PC-9 (cell line): ENCODE measurements at regions not wholly inside any gene's neighbourhood (a gene's known extent, or its start where the extent isn't known, plus 50 kb on each side); places are given as distances from the start of the nearest gene placed in this dataset.

Experiments used
- BruUV-seq: library from RNA; stranded (reverse); fragments of 400-500 nt; replicated peaks from 2 replicates; lab custom pipeline; 2021; lab: Mats Ljungman, UMichigan
- CTCF ChIA-PET: fragments of 300-600 bp; sonication (Branson Sonifier 250); formaldehyde crosslinking; loops from one replicate; lab custom pipeline; 2022; ENCODE audit warnings: antibody characterized with exemption; lab: Charles Lee
- POLR2A ChIA-PET: fragments of 300-600 bp; sonication (Branson Sonifier 250); formaldehyde crosslinking; loops from one replicate; lab custom pipeline; 2022; ENCODE audit warnings: antibody characterized with exemption; ENCODE audit not compliant: unreplicated experiment; lab: Charles Lee
- DNase-seq, 2 experiments: peaks; one replicate each; pipeline versions ENCODE4 v3.0.0 to v3.0.0-alpha.2; 2015 to 2022; ENCODE audit warnings: mixed read lengths in 1 of 2
- H2AFZ ChIP-seq: fragments of 200-600 bp; sonication (generic); 2 replicates; pipeline ENCODE4 v1.8.1; 2017; ENCODE audit warnings: antibody characterized with exemption
- H3F3A ChIP-seq: fragments of 200-600 bp; sonication (generic); 2 replicates; pipeline ENCODE4 v1.8.1; 2017; ENCODE audit warnings: antibody characterized with exemption, mild to moderate bottlenecking, low read depth; ENCODE audit not compliant: insufficient read depth
- H3K27ac ChIP-seq: fragments of 200-600 bp; sonication (generic); 2 replicates; pipeline ENCODE4 v1.6.1; 2016; ENCODE audit warnings: mixed run types
- H3K27me3 ChIP-seq: fragments of 200-600 bp; sonication (generic); 2 replicates; pipeline ENCODE4 v1.6.1; 2016; ENCODE audit warnings: low read depth, mixed run types; ENCODE audit not compliant: insufficient read depth
- H3K36me3 ChIP-seq: fragments of 200-600 bp; sonication (generic); 2 replicates; pipeline ENCODE4 v1.6.1; 2016; ENCODE audit warnings: low read depth, mixed run types
- H3K4me1 ChIP-seq: fragments of 200-600 bp; sonication (generic); replicated peaks from 2 replicates; pipeline ENCODE4 v1.6.1; 2016; ENCODE audit warnings: mixed run types; ENCODE audit not compliant: insufficient read depth
- H3K4me2 ChIP-seq: fragments of 200-600 bp; sonication (generic); 2 replicates; pipeline ENCODE4 v1.6.1; 2017; ENCODE audit warnings: mixed run types
- H3K4me3 ChIP-seq: fragments of 200-600 bp; sonication (generic); 2 replicates; pipeline ENCODE4 v1.6.1; 2016; ENCODE audit warnings: mixed run types
- H3K79me2 ChIP-seq: fragments of 200-600 bp; sonication (generic); 2 replicates; pipeline ENCODE4 v1.6.1; 2017; ENCODE audit warnings: low read depth, mixed run types
- H3K9me2 ChIP-seq: fragments of 200-600 bp; sonication (generic); 2 replicates; pipeline ENCODE4 v1.8.1; 2017; ENCODE audit warnings: mild to moderate bottlenecking; ENCODE audit not compliant: insufficient read depth
- H3K9me3 ChIP-seq: fragments of 200-600 bp; sonication (generic); 2 replicates; pipeline ENCODE4 v1.8.1; 2016; ENCODE audit warnings: low read depth; ENCODE audit not compliant: insufficient read depth
- H4K20me1 ChIP-seq: fragments of 200-600 bp; sonication (generic); 2 replicates; pipeline ENCODE4 v1.8.1; 2017; ENCODE audit not compliant: insufficient read depth
- EZH2 ChIP-seq: fragments of 200-600 bp; sonication (generic); IDR thresholded peaks from 2 replicates; pipeline ENCODE4 v1.8.0; 2017; ENCODE audit warnings: antibody characterized with exemption, low read depth
- intact Hi-C: fragments of 100-400 bp; cut with micrococcal nuclease; formaldehyde crosslinking; loops from one replicate; pipeline ENCODE4 v1.10.0; 2022; ENCODE audit not compliant: unreplicated experiment
- TF ChIP-seq, protein P1 (sequence below): fragments of 200-600 bp; sonication (generic); conservative IDR thresholded peaks from 2 replicates; pipeline ENCODE4 v1.6.1; 2017; ENCODE audit warnings: mixed run types, antibody characterized with exemption, mild to moderate bottlenecking, moderate library complexity

DNA sequence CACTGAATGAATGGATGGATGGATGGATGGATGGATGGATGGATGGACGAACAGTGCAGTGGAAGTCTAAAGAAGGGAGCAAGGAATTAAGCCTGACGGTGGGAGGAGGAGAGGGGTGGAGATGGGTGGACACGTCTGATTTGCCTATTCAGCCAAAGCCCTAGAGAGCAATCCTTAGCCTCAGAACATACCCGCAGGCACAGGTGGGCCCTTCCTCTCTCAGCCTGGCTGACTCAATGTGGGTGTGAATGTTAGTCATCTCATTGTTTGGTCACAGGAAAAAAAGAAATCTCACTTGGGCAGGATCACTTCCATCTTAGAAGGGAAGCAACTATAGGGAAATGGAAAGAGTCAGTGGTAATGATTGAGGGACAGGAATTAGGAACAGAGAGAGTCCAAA, 165.9 kb downstream of the PJA1 start:
- no peak overlapping the region for H2AFZ ChIP-seq
- no peaks in the 10 kb centered on the region for H3K79me2 ChIP-seq
- CTCF ChIA-PET = interaction anchor here (0.6 kb wide), 1 partner anchor 283 kb away, joined by 5 read pairs; no protein-coding TSS in a partner anchor
- no peaks in the 10 kb centered on the region for H3K9me3 ChIP-seq
- POLR2A ChIA-PET = no interaction called here
- DNase-seq = peak; percentile 78 to 85
- H3K9me2 ChIP-seq = no peaks in the 10 kb centered on the region
- no peak overlapping the region for H3K4me3 ChIP-seq
- H3K4me1 ChIP-seq = peaks cover 28% of the 10 kb centered on the region
- H3K4me2 ChIP-seq = peak overlapping the region; percentile 52
- H3K36me3 ChIP-seq = no peaks in the 10 kb centered on the region
- peaks cover 12% of the 10 kb centered on the region; the same call in 1 of the 2 replicates for H3F3A ChIP-seq
- intact Hi-C loops = loop anchor here (1.0 to 5.0 kb wide), 2 partner anchors 67 to 171 kb away; no protein-coding TSS in a partner anchor
- no peaks in the 10 kb centered on the region for H4K20me1 ChIP-seq
- no peak for TF ChIP-seq EZH2
- TF ChIP-seq, protein P1, sequence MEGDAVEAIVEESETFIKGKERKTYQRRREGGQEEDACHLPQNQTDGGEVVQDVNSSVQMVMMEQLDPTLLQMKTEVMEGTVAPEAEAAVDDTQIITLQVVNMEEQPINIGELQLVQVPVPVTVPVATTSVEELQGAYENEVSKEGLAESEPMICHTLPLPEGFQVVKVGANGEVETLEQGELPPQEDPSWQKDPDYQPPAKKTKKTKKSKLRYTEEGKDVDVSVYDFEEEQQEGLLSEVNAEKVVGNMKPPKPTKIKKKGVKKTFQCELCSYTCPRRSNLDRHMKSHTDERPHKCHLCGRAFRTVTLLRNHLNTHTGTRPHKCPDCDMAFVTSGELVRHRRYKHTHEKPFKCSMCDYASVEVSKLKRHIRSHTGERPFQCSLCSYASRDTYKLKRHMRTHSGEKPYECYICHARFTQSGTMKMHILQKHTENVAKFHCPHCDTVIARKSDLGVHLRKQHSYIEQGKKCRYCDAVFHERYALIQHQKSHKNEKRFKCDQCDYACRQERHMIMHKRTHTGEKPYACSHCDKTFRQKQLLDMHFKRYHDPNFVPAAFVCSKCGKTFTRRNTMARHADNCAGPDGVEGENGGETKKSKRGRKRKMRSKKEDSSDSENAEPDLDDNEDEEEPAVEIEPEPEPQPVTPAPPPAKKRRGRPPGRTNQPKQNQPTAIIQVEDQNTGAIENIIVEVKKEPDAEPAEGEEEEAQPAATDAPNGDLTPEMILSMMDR = no peak
- H3K27me3 ChIP-seq = no peaks in the 10 kb centered on the region
- no TSS peak for BruUV-seq
- H3K27ac ChIP-seq = peak overlapping the region; percentile 76

DNA sequence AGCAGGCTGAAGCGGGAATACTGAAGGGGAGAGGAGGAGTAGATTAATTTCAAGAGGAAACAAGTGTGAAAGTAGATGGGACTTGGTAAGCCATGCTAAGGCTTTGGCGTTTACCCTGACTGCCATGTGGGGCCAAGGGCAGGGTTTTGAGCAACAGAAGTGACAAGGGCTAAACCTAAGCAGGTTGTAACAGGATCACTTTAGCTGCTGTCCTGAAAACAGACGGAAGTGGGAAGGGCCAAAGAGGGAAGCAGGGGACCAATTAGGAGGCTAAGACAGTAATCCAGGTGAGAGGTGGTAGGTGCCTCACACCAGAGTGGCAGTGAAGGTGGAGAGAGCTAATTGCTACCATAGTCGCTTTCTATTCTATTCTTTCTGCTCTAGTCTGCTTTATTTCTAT, 166.5 kb downstream of the PJA1 start:
- Histone ChIP-seq H3K27me3 (no peaks in the 10 kb centered on the region), H3K4me1 (peaks cover 28% of the 10 kb centered on the region), H3K36me3 (no peaks in the 10 kb centered on the region), H3K4me3 (no peak overlapping the region), H4K20me1 (no peaks in the 10 kb centered on the region), H3K9me2 (no peaks in the 10 kb centered on the region), H2AFZ (no peak overlapping the region), H3K9me3 (no peaks in the 10 kb centered on the region), H3K4me2 (peak overlapping the region; percentile 52), H3F3A (peaks cover 12% of the 10 kb centered on the region; the same call in 1 of the 2 replicates), H3K27ac (peak overlapping the region; percentile 72), H3K79me2 (no peaks in the 10 kb centered on the region)
- intact Hi-C loops = loop anchor here (1.0 to 5.0 kb wide), 2 partner anchors 66 to 170 kb away; no protein-coding TSS in a partner anchor
- BruUV-seq = no TSS peak
- CTCF ChIA-PET = interaction anchor here (0.6 kb wide), 1 partner anchor 284 kb away, joined by 5 read pairs; no protein-coding TSS in a partner anchor
- POLR2A ChIA-PET = no interaction called here
- TF ChIP-seq, protein P1 = no peak
- TF ChIP-seq EZH2 = no peak
- peak in 1 of 2 experiments; percentile 11 for DNase-seq

DNA sequence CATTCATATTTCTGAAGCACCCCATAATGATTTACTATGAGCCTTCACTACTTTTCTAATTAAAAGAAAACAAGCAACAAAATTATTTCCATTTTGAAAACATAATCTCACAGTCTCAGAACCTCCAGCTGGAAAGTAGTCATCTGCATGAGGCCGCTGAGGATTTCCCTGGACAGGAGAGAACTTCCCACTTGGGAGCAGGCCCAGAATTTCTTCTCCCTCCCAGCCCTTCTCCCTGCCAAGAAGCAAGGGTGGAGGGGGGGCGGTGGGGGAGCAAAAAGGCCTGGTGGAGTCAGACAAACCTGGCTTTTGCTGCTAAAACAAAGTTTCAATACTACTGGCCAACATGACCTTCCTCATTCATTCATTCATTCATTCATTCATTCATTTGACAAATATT, 167.3 kb downstream of the PJA1 start:
- no peak for TF ChIP-seq EZH2
- TF ChIP-seq, protein P1 = no peak
- Histone ChIP-seq H4K20me1 (no peaks in the 10 kb centered on the region), H3F3A (peaks cover 12% of the 10 kb centered on the region; the same call in 1 of the 2 replicates), H3K4me2 (no peak overlapping the region), H3K9me3 (no peaks in the 10 kb centered on the region), H3K4me3 (no peak overlapping the region), H3K27ac (peak overlapping the region; percentile 72; the same call in 1 of the 2 replicates), H3K9me2 (no peaks in the 10 kb centered on the region), H3K36me3 (no peaks in the 10 kb centered on the region), H3K4me1 (peaks cover 28% of the 10 kb centered on the region), H3K27me3 (no peaks in the 10 kb centered on the region), H2AFZ (no peak overlapping the region), H3K79me2 (no peaks in the 10 kb centered on the region)
- no peak for DNase-seq
- intact Hi-C loops = loop anchor here (5.0 kb wide), 1 partner anchor 66 kb away; no protein-coding TSS in a partner anchor
- no TSS peak for BruUV-seq
- ChIA-PET CTCF (no interaction called here), POLR2A (no interaction called here)
